ENCODE measurements at regions not wholly inside any gene's neighbourhood (a gene's known extent, or its start where the extent isn't known, plus 50 kb on each side); places are given as distances from the start of the nearest gene placed in this dataset.

- Histone ChIP-seq H3K4me3 (no peak overlapping the region), H3K27ac (no peak overlapping the region), H3K4me1 (ENCODE audit: low read depth) (no peaks in the 10 kb centered on the region), H3K9me3 (ENCODE audit: low read depth) (no peaks in the 10 kb centered on the region), H3K36me3 (no peaks in the 10 kb centered on the region), H3K27me3 (no peaks in the 10 kb centered on the region)
- TF ChIP-seq CTCF (IDR thresholded peaks at IDR 0.05; ENCODE audit: low read depth, low read length), result no peak
- no peak for DNase-seq (ENCODE audit: low read depth in 1 of 2, low spot score in 1 of 2)
These were observed 267.0 kb downstream of the DLL1 start for GRCh38 chr6:170023620-170024521.

GRCh38 chr6:170022827-170023619 lies 267.9 kb downstream of the DLL1 start:
- Histone ChIP-seq H3K27me3 (no peaks in the 10 kb centered on the region), H3K9me3 (ENCODE audit: low read depth) (no peaks in the 10 kb centered on the region), H3K4me3 (no peak overlapping the region), H3K27ac (no peak overlapping the region), H3K36me3 (no peaks in the 10 kb centered on the region), H3K4me1 (ENCODE audit: low read depth) (no peaks in the 10 kb centered on the region)
- TF ChIP-seq CTCF (IDR thresholded peaks at IDR 0.05; ENCODE audit: low read depth, low read length), result no peak
- no peak for DNase-seq (ENCODE audit: low read depth in 1 of 2, low spot score in 1 of 2)

GRCh38 chr6:170022291-170022722 lies 268.6 kb downstream of the DLL1 start:
- Histone ChIP-seq H3K9me3 (ENCODE audit: low read depth) (no peaks in the 10 kb centered on the region), H3K4me1 (ENCODE audit: low read depth) (no peaks in the 10 kb centered on the region), H3K27me3 (no peaks in the 10 kb centered on the region), H3K4me3 (no peak overlapping the region), H3K36me3 (no peaks in the 10 kb centered on the region), H3K27ac (no peak overlapping the region)
- DNase-seq (ENCODE audit: low read depth in 1 of 2, low spot score in 1 of 2), result no peak
- no peak for TF ChIP-seq CTCF (IDR thresholded peaks at IDR 0.05; ENCODE audit: low read depth, low read length)

- TF ChIP-seq CTCF (IDR thresholded peaks at IDR 0.05; ENCODE audit: low read depth, low read length), result no peak
- Histone ChIP-seq H3K4me1 (ENCODE audit: low read depth) (no peaks in the 10 kb centered on the region), H3K4me3 (no peak overlapping the region), H3K27ac (no peak overlapping the region), H3K9me3 (ENCODE audit: low read depth) (no peaks in the 10 kb centered on the region), H3K27me3 (no peaks in the 10 kb centered on the region), H3K36me3 (no peaks in the 10 kb centered on the region)
- DNase-seq (ENCODE audit: low read depth in 1 of 2, low spot score in 1 of 2), result no peak
These were observed 269.3 kb downstream of the DLL1 start for GRCh38 chr6:170021579-170021978.

GRCh38 chr6:170019818-170020583 lies 268.6 kb downstream of the ERMARD start:
- no peak for TF ChIP-seq CTCF (IDR thresholded peaks at IDR 0.05; ENCODE audit: low read depth, low read length)
- DNase-seq (ENCODE audit: low read depth in 1 of 2, low spot score in 1 of 2), result no peak
- Histone ChIP-seq H3K9me3 (ENCODE audit: low read depth) (no peaks in the 10 kb centered on the region), H3K27me3 (peaks cover 3% of the 10 kb centered on the region), H3K4me3 (no peak overlapping the region), H3K36me3 (no peaks in the 10 kb centered on the region), H3K4me1 (ENCODE audit: low read depth) (no peaks in the 10 kb centered on the region), H3K27ac (no peak overlapping the region)
